T-helper 2 cell (primary cell): ENCODE measurements at regions not wholly inside any gene's neighbourhood (a gene's known extent, or its start where the extent isn't known, plus 50 kb on each side); places are given as distances from the start of the nearest gene placed in this dataset.
"Not testable (repeated sequence)": the region's sequence is repeated elsewhere in the genome, so short reads cannot be mapped to it uniquely, and the experiment has no call there.

Experiments used
- DNase-seq, 5 experiments: peaks; one replicate each; pipeline versions ENCODE4 v3.0.0 to v3.0.0-alpha.2; 2012 to 2022

DNA sequence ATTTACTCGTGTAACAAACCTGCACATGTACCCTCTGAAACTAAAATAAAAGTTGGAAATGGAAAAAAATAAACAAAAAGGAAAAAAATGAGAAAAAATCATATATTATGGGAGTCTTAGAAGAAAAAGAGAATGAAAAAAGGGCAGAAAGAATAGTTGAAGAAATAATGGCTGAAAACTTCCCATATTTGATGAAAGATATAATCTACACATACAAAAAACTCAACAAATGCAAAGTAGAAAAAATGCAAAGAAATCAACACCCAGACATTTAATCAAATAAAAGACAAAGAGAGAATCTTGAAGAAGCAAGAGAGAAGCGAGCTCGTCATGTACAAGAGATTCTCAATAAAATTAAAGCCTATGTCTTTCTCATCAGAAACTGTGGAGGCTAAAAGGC, 73.8 kb downstream of the SLC25A46 start:
- DNase-seq = no peak

DNA sequence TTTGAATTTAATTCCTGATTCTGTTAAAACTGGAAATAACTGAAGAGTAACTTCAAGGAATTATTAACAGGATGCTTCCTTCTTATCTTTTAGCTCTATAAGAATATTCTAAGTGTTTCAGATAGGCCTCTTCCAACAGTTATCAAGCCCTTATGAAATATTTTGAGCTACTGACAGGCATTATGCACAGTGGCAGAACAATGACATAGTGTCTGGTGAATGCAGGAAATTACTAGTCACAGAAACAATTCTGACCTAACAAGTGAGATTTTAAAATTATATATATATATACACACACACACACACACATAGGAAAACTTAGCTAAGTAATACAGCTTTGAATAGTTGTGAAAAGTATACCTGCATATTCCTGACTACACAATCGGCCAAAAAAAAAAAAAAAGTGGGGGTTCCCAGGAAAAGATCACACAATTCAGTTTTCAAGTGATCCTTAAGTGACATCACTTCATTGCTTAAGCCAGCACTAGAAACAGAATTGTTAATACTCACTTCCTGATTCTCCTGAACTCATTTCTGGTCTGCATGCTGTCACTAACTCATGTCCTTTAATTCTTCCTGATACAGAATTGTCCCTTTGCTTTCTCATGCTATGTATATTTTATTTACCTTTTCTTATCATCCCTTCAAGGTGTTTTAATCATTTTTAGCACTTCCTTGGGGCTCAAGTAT, 77.3 kb downstream of the SLC25A46 start:
- DNase-seq = no peak

DNA sequence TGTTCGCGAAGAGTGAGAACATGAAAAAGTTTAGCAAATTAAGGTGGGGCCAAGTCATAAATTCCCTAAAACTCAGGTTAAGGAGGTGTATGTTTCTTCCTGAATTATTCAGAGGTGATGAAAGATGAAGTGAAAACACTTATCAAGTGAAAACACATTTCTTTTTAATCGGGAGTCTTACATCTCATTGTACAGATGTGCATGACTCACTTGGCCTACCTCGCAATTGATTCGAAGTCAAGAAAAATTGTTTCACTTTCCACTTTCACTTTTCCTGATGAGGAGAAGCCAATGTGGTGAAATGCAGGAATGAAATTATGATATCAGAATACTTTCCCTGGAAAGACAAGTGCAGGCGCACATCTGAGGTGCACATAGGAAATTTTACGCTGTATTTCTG, 78.7 kb downstream of the SLC25A46 start:
- DNase-seq = no peak

DNA sequence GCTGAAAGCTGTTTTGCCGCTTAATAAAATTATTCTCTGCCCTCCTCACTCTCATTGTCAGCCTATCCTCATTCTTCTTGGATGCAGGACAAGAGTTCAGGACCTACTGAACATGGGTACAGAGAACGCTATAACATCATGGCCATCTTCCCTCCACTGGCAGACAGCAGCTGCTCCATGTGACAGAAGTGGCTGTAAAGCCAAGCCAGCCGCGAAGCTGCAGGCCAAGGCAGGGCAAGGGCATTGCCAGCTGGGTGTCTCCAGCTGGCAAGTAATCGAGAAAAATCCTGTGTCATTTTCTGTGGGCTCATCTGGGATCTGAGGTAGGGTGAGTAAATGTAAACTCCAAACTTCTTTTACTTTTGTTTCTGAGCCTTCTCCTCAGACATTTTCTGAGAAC, 84.8 kb downstream of the SLC25A46 start:
- no peak for DNase-seq

DNA sequence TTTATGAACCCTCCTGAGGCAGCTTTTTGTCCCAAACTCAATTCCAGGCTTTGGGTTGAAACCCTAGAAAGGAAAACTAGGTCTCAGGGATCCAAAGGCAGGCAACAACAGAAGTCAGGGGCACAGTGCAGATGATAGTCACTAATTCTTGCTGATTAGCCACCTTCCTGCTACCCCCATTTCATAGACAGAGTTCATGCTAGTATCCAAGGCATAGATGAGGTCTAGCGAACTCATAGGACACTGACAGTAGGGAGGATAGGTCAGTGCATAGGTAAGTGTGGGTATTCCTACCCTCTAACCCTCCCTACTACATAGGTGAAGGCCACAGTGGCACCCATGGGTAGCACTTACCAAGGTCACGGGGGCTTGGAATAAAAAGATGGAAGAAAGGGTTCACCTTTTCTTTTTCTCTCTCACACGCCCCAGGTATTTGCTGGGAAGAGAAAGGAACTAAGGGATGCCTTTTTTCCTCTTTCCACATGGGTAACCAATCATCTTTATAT, 86.2 kb downstream of the SLC25A46 start:
- DNase-seq = no peak

DNA sequence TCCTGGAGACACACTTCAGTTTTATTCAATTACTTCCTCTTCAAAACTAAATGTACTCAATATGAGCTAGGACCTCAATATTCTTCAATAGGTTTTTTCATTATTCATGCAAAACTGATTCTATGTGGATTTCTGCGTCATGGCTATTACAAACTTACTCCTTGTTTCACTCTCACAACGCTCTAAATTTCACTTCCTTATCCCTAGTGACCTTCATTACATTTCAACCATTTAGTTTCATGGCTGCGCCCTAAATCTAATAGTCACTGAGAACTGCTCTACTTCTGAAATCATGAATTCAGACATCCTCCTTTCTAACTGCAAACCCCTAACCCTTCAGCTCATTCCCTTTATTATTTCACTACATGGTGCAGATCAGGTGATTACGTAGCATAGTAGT, 93.9 kb downstream of the SLC25A46 start:
- no peak for DNase-seq

DNA sequence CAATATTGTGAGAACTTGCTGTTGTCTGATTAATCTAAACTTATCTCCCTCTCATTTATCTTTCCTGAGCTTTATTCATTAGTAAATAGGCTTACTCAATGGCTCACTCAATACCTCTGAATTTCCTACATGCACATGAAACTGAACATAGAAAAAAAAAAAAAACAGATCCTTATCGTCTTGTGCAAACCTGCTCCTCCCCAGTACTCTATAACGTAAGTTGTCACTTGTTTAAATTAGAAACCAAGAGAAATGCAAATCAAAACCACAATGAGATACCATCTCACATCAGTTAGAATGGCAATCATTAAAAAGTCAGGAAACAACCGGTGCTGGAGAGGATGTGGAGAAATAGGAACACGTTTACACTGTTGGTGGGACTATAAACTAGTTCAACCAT, 96.1 kb downstream of the SLC25A46 start:
- DNase-seq = peak in 1 of 5 experiments; percentile 89

DNA sequence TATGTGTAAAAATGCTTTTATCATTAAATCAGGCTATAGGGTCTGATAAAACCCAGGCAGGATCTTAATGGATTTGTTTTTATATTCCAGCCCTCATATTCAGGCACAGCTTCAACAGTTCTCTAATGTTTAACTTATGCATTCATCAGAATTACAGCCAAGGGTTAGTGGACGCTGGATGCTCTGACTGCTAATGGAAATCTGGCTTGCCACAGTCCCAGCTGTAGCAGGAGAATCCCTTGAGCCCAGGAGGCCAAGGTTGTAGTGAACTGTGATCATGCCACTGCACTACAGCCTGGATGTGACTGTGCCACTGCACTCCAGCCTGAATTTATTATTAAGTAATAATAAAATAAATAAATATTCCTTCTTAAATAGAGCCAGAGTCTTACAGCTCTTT, 98.0 kb downstream of the SLC25A46 start:
- DNase-seq = no peak

DNA sequence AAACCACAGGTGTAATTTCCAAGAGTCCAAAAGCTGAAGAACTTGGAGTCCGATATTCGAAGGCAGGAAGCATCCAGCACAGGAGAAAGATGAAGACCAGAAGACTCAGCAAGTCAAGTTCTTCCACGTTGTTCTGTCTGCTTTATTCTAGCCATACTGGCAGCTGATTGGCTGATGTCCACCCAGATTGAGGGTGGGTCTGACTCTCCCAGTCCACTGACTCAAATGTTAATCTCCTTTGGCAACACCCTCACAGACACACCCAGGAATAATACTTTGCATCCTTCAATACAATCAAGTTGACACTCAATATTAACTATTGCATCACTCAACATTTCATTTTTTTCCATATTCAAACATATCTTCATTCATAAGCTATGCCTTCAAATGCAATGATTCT, 99.5 kb downstream of the SLC25A46 start:
- not testable (repeated sequence) for DNase-seq

DNA sequence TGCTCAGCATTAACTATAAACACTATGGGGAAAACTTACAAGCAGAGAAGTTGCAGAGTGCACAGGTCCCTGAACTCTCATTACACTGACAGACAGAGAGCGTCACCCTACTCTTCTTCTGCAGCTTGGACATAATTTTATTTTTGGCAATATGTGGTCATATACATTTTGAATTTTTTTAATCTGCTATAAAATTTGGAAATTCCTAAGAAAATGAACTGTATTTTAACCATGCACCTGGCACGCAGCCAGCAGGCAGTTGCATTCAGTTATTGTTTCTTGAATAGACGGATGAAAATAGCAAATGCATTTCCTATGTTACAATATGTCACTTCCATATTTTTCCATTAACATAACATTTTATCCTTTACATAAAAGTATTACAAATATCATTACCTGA, 100.2 kb downstream of the SLC25A46 start:
- DNase-seq = no peak

DNA sequence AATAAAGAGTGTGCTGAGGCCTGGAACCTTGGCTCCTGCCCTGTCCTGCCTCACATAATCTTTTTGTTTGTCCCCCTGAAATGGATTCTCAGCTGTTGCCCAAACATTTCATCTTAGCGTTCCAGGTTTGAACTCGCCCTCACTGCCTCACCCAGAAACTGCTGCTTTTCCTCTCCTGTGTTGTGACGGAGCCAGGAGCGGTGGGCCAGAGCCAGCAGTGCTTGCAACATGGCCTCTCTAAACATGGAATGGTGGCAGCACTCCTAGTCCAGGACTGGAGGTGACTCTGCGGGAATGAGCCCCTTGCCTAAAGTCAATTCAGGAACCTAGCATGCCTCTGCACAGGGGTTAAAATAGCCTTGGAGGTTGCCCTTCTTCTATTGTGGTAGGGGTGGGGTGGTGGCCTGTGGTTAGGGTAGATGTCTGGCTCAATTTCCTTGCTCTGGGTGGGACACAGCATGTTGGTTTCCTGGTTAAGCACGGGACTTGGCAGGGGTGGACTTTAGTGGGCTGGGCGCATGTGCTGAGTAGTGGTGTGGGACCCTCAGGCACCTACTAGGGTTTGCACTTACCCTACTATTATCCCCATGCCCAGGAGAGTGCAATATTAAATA, 101.6 kb downstream of the SLC25A46 start:
- DNase-seq = no peak

DNA sequence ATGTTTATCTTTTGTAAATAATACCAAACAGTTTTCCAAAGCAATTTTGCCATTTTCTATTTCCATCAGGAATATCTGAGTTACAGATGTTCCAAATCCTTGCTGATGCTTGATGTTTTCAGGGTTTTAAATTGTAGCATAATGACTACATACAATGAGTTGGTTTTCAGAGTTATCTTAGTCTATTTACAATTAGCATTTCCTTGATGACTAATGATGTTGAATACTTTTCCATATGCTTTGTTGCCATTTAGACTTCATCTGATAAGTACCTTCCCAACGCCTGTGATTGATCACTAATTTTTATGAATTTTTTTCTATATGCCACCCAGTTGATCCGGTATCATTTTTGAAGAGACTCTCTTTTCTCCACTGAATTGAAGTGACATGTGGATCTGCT, 102.3 kb downstream of the SLC25A46 start:
- no peak for DNase-seq

DNA sequence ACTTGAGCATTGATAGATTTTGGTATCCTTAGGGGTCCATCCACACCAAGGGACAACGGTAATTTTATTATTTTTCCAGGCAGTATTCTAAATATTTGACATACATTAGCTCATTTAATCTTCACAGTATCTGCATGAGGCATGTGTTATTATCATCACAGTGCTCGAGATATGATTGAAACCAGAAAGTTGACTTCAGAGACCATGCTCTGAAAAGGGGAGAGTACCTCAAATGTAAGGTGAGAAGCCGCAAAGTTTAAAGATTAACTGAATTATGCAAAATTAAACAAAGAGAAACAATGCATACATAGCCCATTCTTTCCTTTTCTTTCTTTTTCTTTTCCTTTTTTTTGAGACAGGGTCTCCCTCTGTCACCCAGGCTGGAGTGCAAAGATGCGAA, 104.1 kb downstream of the SLC25A46 start:
- DNase-seq = no peak

DNA sequence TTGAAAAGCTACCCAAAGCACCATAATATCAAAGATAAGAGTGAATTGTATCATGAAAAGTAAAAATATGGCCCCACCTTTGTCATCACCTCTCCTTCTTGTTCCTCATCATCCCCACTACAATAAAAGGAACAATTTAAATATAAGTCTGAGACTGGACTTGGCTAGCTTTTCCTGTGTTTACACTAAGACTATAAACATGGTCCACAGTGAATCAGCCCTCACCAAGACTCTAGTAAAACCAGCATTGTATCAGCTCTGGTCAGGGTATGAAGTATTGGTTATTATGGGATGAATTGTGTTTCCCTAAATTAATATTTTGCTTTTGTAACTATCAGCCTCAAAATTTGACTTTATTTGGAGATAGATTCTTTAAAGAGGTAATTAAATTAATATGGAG, 105.4 kb downstream of the SLC25A46 start:
- DNase-seq = no peak

DNA sequence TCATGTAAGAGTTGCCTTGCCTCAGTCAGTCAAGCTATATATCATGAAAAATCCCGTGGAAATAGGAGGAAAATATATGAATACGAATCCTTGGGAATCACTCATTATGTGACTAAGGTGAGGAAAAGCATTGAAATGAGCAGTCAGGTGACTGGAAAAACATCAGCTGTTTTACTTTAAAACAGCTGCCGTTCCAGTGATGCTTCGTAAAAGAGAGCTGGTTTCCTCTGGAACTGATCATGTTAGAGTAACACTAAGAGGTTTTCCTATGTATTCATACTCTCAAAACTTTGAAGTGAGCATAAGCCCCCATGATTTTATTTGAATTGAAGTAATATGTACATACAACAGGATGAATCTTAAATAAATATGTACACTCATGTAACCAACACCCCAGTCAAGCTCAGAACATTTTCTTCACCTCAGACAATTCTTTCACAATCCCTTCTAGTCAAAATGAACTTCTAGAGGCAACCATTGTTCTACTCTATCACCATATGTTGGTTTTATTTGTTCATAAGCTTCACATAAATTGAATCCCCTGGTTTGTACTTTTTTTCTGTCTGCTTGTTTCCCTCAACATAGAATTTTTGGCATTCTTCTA, 107.7 kb downstream of the SLC25A46 start:
- no peak for DNase-seq

DNA sequence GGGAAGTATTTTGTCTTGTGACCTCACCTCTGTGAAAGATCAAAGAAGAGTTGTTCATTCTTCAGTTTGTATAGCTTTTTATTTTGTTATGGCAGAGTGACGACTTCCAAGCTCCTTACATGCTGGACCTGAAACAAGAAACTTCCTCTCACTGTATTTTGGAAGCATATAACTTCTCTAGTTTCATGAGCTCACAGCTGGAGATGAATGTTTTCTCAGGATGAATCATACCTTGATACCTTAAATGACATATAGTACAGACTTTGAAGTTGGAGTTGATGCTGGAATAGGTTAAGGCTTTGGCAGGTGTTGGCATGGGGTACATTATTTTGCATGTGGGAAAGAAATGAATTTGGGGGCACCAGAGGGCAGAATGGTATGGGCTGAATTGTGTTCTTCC, 112.5 kb downstream of the SLC25A46 start:
- no peak for DNase-seq

DNA sequence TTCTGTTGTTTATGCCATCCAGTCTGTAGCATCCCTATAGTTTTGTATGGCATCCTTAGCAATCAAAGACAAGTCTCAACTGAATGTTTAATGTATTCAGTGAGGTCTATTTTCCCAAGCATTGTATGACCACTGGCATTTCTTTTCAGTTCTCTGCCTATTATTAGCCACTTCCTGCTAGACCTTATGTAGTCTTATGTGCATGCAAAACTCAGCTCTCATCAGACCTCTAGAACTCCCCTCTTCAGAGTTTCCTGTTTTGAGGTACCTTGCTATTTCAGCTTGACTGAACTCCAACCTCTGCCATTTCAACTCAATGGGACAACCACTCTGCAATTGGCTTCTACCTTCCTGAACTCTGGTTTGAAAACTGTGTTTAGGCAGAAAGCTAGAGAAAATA, 113.2 kb downstream of the SLC25A46 start:
- no peak for DNase-seq

DNA sequence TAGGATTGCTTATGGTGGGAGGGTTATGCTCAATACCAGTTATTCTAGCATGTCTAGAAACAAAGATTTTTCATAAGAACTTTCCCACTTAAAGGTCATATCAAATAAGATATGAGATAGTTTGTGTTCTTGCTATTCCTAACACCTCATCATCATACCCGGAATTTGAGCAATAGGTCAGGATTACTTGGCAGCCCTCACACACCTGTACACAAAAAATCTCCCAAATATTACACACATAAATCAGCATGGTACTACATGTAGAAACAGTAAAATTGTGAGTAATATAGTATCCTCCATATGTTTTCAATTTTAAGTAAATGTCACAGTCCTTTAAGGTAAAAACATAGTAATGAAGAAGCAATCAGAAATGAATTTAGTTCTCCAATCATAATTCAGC, 113.7 kb downstream of the SLC25A46 start:
- no peak for DNase-seq

DNA sequence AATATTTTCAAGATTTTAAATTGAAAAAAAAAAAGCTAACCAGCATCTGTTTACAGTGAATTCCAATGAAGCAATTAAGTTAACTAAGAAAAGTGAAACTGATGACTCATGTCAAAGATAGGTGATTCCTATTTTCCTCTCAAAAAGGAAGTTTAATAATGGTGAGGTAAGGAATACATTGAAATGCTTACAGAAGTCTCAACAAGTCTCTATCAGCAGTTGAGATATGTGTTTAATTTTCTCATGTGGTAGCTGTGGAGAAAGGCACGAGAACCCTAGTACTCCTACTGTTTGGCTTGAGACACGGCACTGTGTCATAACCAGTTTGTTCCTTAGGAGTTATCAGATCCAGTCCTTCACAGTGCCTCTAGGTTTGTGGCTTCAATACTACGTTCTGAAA, 114.5 kb downstream of the SLC25A46 start:
- no peak for DNase-seq

DNA sequence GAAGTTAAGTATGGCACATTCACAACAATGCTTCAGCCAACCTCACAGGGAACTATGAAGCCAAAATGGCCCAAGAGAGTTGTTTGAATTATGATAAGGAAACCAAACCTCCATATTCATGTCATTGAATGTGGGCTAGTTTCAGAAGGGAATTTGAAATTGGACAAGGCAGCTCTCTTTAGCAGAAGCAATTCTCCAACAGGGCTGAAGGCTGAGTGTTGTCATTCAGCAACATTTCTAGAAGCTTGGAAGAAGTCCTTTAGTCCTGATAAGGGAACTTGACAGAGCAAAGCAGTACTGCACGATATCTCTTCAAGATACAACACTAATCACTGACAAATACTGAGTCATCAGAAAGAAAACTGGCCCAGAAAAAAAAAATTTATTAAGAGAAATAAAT, 115.4 kb downstream of the SLC25A46 start:
- DNase-seq = no peak

DNA sequence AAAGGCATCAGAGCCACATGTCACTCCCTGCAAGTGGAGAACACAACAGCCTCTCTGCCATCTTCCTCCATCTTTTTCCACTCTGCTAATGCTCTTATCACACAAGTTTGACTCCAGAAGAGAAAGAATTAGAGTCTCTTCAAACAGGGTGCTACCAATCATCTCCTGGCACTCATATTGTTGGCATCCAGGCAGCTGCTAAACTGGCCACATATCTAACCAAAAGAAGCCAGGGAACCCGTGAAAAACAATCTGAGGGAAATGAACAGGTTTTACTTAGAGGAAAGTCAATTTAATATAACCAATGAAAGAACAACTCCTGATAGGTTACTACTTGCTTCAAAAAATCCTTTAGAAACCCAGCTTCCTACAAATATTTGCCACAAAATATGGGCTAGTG, 117.2 kb downstream of the SLC25A46 start:
- no peak for DNase-seq

DNA sequence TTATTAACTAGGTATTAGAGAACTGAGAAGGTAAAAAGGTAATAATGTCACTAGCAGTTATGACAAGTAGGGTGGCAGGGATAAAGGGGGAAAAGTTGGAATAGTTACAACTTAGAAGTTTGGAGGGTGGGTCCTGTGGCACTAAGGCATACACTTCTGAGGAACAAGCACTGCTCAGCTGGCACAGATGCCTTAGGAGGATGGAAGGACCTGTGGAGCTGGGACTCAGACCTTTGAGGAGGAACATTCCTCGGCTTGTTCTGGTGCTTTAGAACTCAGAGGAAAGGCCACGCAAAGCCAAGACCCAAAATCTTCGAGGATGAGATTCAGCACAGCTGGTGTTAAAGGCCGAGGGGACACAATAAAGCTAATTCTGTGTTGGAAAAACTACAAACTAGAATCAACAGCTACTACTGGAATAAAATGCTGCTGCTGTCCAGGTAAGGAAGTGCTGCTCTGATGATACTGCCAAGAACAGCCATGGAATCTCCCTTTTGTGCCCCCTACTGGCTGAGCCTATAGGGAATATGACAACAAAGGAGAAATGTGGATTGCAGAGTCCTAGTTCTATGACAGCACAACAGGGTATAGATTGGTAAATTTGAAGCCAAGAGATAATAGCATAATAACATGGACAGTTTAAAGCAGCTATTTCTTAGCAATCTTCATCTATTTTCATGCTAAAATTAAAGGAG, 126.7 kb downstream of the SLC25A46 start:
- peak in 1 of 5 experiments; percentile 35 for DNase-seq

DNA sequence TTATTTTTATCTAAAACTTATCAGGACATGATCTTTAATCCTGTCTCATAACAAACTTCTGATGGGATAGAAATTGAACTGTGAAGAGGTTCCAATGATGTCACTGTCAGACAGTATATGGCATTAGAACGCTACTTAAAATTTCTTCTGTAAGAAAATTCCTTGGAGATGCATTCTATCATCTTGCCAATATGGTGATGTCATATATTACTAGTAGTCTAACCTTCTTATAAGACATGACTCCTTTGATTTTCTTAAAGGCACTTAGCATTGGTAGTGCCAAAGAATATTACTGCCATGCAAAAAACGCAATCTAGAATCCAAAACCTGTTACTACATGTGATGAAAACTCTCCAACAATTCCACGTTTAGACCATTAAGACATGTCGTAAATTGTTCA, 131.1 kb downstream of the SLC25A46 start:
- DNase-seq = no peak

DNA sequence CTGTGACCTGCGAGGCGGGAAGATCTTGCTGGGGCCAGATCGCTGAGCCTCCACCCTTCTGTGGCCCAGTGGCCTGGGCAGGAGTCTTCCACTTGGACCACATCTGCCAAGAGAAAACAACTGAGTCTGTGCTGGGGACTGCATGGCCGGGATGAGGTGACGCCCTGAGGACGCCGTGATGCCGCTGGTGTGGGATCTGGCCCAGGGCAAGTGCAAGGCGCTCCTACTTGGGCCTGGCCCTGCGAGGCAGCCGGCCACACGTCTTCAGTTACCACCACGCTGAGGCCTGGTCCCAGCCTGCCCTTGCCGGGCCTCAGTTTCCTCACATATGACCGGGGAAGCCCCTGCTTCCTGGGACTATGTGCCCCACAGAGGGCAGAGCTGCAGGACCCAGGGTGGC, 133.4 kb downstream of the SLC25A46 start:
- no peak for DNase-seq
